ENCODE measurements at regions not wholly inside any gene's neighbourhood (a gene's known extent, or its start where the extent isn't known, plus 50 kb on each side); places are given as distances from the start of the nearest gene placed in this dataset.

DNA sequence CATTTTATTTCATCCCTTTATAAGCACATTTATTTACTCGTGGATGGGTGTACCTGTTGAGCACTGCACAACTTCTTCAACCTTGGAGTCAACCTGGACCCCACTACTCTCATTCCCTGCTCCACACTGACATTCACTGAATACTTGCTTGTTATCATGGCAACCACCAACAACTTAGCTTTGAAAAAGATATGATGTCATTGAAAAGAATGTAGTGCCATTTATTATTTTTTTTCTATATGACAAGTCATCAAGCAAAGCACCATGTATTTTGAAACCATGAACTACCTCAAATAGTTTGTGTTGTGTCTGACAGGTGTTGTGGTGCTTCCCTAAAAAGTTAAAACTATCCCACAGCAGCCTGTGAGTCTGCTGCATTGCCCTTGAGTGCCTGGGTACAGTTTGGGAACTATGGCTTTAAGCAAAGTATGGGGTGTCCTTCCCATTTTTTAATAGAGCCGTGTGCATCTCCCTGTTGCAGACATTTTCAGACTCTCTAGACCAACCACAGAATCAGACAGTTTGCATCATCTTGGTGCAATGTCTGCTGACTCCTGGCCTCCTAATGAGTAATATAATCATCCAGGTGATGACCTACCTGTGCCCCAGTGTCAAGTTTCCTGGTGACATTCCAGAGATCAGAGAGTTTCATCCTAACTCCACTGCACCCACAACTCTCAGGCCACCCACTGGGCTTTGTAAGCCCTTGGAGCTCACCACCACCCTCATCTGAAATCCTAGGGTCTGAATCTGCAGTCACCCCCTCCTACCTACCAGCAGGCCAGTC is 339.7 kb upstream of the PROX1 start:
- TF ChIP-seq ZNF274 (IDR thresholded peaks at IDR 0.05; ENCODE audit: low read depth, low read length), result no peak
- no peak for TF ChIP-seq YY1 (IDR thresholded peaks at IDR 0.05; ENCODE audit: insufficient read depth, insufficient read length)
